ENCODE measurements at regions not wholly inside any gene's neighbourhood (a gene's known extent, or its start where the extent isn't known, plus 50 kb on each side); places are given as distances from the start of the nearest gene placed in this dataset.
A peak's percentile ranks its signal among the peaks of the same experiment; 100 is the strongest.
"Not testable (repeated sequence)": the region's sequence is repeated elsewhere in the genome, so short reads cannot be mapped to it uniquely, and the experiment has no call there.

- no peak for DNase-seq
Observed at GRCh38 chr9:22650946-22651345, 204.3 kb downstream of the DMRTA1 start.

- no peak for DNase-seq
Observed at GRCh38 chr9:22654833-22655232, 208.2 kb downstream of the DMRTA1 start.

- no peak for DNase-seq
Observed at GRCh38 chr9:22657713-22658112, 211.1 kb downstream of the DMRTA1 start.

GRCh38 chr9:22658484-22658883 lies 211.9 kb downstream of the DMRTA1 start:
- DNase-seq = not testable (repeated sequence)

- no peak for DNase-seq
Observed at GRCh38 chr9:22682536-22682935, 235.9 kb downstream of the DMRTA1 start.

GRCh38 chr9:22682961-22683699 lies 236.5 kb downstream of the DMRTA1 start:
- DNase-seq = no peak

- no peak for DNase-seq
Observed at GRCh38 chr9:22683700-22684075, 237.1 kb downstream of the DMRTA1 start.

- no peak for DNase-seq
Observed at GRCh38 chr9:22693156-22693555, 246.5 kb downstream of the DMRTA1 start.

- no peak for DNase-seq
Observed at GRCh38 chr9:22700171-22700570, 253.5 kb downstream of the DMRTA1 start.

- no peak for DNase-seq
Observed at GRCh38 chr9:22718653-22719052, 272.0 kb downstream of the DMRTA1 start.

GRCh38 chr9:22722492-22722891 lies 275.9 kb downstream of the DMRTA1 start:
- DNase-seq = no peak

GRCh38 chr9:22731786-22732185 lies 285.2 kb downstream of the DMRTA1 start:
- DNase-seq = no peak

- no peak for DNase-seq
Observed at GRCh38 chr9:22739712-22740111, 293.1 kb downstream of the DMRTA1 start.

GRCh38 chr9:22740781-22741180 lies 294.2 kb downstream of the DMRTA1 start:
- DNase-seq = no peak

GRCh38 chr9:22742401-22742800 lies 295.8 kb downstream of the DMRTA1 start:
- DNase-seq = no peak

GRCh38 chr9:22773501-22774220 lies 327.0 kb downstream of the DMRTA1 start:
- no peak for DNase-seq

- DNase-seq = no peak
Observed at GRCh38 chr9:22790329-22790728, 343.7 kb downstream of the DMRTA1 start.

- DNase-seq = no peak
Observed at GRCh38 chr9:22808876-22809275, 362.3 kb downstream of the DMRTA1 start.

- no peak for DNase-seq
Observed at GRCh38 chr9:22809371-22809770, 362.7 kb downstream of the DMRTA1 start.

GRCh38 chr9:22813529-22813928 lies 366.9 kb downstream of the DMRTA1 start:
- peak; percentile 0 for DNase-seq

- DNase-seq = no peak
Observed at GRCh38 chr9:22815246-22815645, 368.6 kb downstream of the DMRTA1 start.

GRCh38 chr9:22817181-22817580 lies 370.6 kb downstream of the DMRTA1 start:
- no peak for DNase-seq

- no peak for DNase-seq
Observed at GRCh38 chr9:22829236-22829635, 382.6 kb downstream of the DMRTA1 start.

GRCh38 chr9:22838266-22838665 lies 391.6 kb downstream of the DMRTA1 start:
- DNase-seq = no peak

GRCh38 chr9:22840641-22841040 lies 394.0 kb downstream of the DMRTA1 start:
- no peak for DNase-seq
